Lung (tissue), 11 donors: ENCODE measurements at regions not wholly inside any gene's neighbourhood (a gene's known extent, or its start where the extent isn't known, plus 50 kb on each side); places are given as distances from the start of the nearest gene placed in this dataset.

Experiments
- ATAC-seq: fragments of 200-7000 bp; cut with Tn5 transposase; one replicate; pipeline ENCODE4 v1.9.1; 2020; ENCODE audit warnings: moderate number of reproducible peaks; ENCODE audit not compliant: insufficient read depth, low FRiP score
- DNase-seq, 3 donors: peaks; one replicate each; pipeline ENCODE4 v3.0.0-alpha.2; 2013 to 2017
- H3K27ac ChIP-seq, 2 donors: one replicate each; pipeline ENCODE4 v1.5.1; 2013; ENCODE audit warnings: mild to moderate bottlenecking in 2 of 2, moderate library complexity in 2 of 2, control low read depth in 1 of 2, inconsistent platforms in 1 of 2, low read depth in 1 of 2, low read length in 1 of 2
- H3K27me3 ChIP-seq, 3 donors: one replicate each; pipeline ENCODE4 v1.5.1; 2013; ENCODE audit warnings: low read length in 2 of 3; ENCODE audit not compliant: control insufficient read depth in 3 of 3, insufficient read depth in 3 of 3
- H3K36me3 ChIP-seq, 4 donors: one replicate each; pipeline ENCODE4 v1.5.1; 2013; ENCODE audit warnings: low read length in 4 of 4, mild to moderate bottlenecking in 1 of 4, moderate library complexity in 1 of 4; ENCODE audit not compliant: control insufficient read depth in 4 of 4, insufficient read depth in 4 of 4
- H3K4me1 ChIP-seq, 5 donors: one replicate each; pipeline ENCODE4 v1.5.1; 2013; ENCODE audit warnings: low read length in 5 of 5, mild to moderate bottlenecking in 2 of 5, moderate library complexity in 1 of 5; ENCODE audit not compliant: control insufficient read depth in 5 of 5, insufficient read depth in 5 of 5
- H3K4me3 ChIP-seq: one replicate; pipeline ENCODE4 v1.5.1; 2013; ENCODE audit warnings: mild to moderate bottlenecking, control low read depth, moderate library complexity
- H3K9ac ChIP-seq, 2 donors: one replicate each; pipeline ENCODE4 v1.5.1; 2013; ENCODE audit warnings: low read length in 2 of 2, control low read depth in 1 of 2; ENCODE audit not compliant: insufficient read depth in 1 of 2
- H3K9me3 ChIP-seq, 4 donors: one replicate each; pipeline ENCODE4 v1.5.1; 2013; ENCODE audit warnings: low read length in 3 of 4, mild to moderate bottlenecking in 1 of 4, moderate library complexity in 1 of 4; ENCODE audit not compliant: control insufficient read depth in 4 of 4, insufficient read depth in 3 of 4
- CTCF ChIP-seq: IDR thresholded peaks from 2 replicates; pipeline ENCODE4 v1.5.1; 2012; ENCODE audit warnings: mild to moderate bottlenecking; ENCODE audit errors: control extremely low read depth, extremely low read depth
- WGBS, 2 donors: extraction: QIAGEN DNeasy Blood & Tissue Kit; methylation state at CpG; one replicate each; pipeline ENCODE4 v1.1.7; 2013; 5-methylcytosine and 5-hydroxymethylcytosine counted together
- donor health status: control.
- donor health status: control.
- donor health status: Bipolar disorder and iron deficiency.
- donor health status: healthy.
- donor health status: DM: yes; HTN: yes; CAD: no.

DNA sequence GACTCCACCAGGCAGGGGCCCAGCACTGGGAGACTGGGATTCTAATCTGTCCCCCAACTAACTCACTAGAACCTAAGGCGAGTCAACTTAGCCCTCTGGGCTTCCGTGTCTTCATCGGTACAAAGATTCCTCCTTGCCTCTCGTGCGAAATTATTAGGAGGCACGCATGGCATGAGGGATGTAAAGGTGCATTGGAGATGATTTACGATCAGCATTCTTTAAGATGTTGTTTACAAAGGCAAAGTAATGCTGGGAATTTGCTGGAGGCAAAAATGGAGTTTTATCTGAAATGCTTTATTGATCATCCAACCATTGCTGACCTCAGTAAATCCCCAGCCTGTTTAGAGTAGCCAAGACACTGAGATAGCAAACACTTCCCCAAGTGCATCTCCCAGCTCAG, 171.8 kb upstream of the KLHL29 start:
- no peak overlapping the region for H3K9ac ChIP-seq
- H3K4me1 ChIP-seq, result peaks cover 0 to 11% (median 0%) of the 10 kb centered on the region in 5 donors
- H3K9me3 ChIP-seq, result peaks cover 0 to 5% (median under 1%) of the 10 kb centered on the region in 4 donors
- no peaks in the 10 kb centered on the region for H3K27me3 ChIP-seq
- no peak for DNase-seq
- H3K4me3 ChIP-seq, result no peak overlapping the region
- no peak for TF ChIP-seq CTCF
- H3K27ac ChIP-seq, result no peak overlapping the region
- 93 to 96% methylated on average over 7 of the region's 7 CpGs for WGBS, 2 donors
- H3K36me3 ChIP-seq, result no peaks in the 10 kb centered on the region
- no peak for ATAC-seq

DNA sequence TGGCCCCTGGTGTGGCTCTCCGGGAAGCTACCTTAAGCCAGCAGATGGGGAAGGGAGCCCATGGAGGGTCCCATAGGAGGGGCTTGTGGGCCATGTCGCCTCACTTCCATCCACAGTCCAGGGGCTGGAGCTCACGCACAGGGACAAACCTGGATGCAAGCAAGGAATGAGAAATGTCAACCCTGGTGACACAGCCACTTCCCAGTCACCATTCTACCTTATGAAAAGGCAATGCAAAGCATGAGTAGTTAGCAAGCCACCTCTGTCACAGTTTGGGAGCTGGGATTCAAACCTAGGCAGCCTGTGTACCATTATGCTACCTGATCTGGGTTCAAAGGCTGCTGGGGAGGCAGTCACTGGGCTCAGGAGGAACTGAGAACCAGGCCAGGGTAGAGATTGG, 170.0 kb upstream of the KLHL29 start:
- Histone ChIP-seq H3K9ac (no peak overlapping the region), H3K9me3 (peaks cover 0 to 5% (median under 1%) of the 10 kb centered on the region in 4 donors), H3K36me3 (no peaks in the 10 kb centered on the region), H3K4me1 (peaks cover 0 to 11% (median 0%) of the 10 kb centered on the region in 5 donors), H3K27me3 (no peaks in the 10 kb centered on the region), H3K27ac (no peak overlapping the region), H3K4me3 (no peak overlapping the region)
- no peak for ATAC-seq
- 93 to 95% methylated on average over 3 of the region's 3 CpGs for WGBS, 2 donors
- DNase-seq, result no peak
- TF ChIP-seq CTCF, result no peak

- H3K4me1 ChIP-seq, result no peaks in the 10 kb centered on the region
- H3K36me3 ChIP-seq, result no peaks in the 10 kb centered on the region
- H3K9ac ChIP-seq, result no peak overlapping the region
- no peak for TF ChIP-seq CTCF
- H3K4me3 ChIP-seq, result no peak overlapping the region
- 51 to 67% methylated on average over 4 of the region's 4 CpGs for WGBS, 2 donors
- no peaks in the 10 kb centered on the region for H3K27me3 ChIP-seq
- peaks cover 0 to 5% (median under 1%) of the 10 kb centered on the region in 4 donors for H3K9me3 ChIP-seq
- H3K27ac ChIP-seq, result no peak overlapping the region
- no peak for DNase-seq
- ATAC-seq, result no peak
These were observed 165.3 kb upstream of the KLHL29 start for GRCh38 chr2:23219666-23220065.

- no peaks in the 10 kb centered on the region for H3K4me1 ChIP-seq
- DNase-seq (no peak), ATAC-seq (no peak)
- no peak overlapping the region for H3K27ac ChIP-seq
- peaks cover 0 to 5% (median under 1%) of the 10 kb centered on the region in 4 donors for H3K9me3 ChIP-seq
- no peak for TF ChIP-seq CTCF
- no peaks in the 10 kb centered on the region for H3K27me3 ChIP-seq
- H3K4me3 ChIP-seq, result no peak overlapping the region
- H3K36me3 ChIP-seq, result no peaks in the 10 kb centered on the region
- 69 to 73% methylated on average over 2 of the region's 2 CpGs for WGBS, 2 donors
- H3K9ac ChIP-seq, result no peak overlapping the region
These were observed 164.4 kb upstream of the KLHL29 start for GRCh38 chr2:23220513-23221094.
